ENCODE measurements at regions not wholly inside any gene's neighbourhood (a gene's known extent, or its start where the extent isn't known, plus 50 kb on each side); places are given as distances from the start of the nearest gene placed in this dataset.

GRCh38 chr11:45450189-45450588 is 164.0 kb upstream of the SYT13 start:
- no peak for TF ChIP-seq POLR2A (IDR thresholded peaks at IDR 0.05)
- TF ChIP-seq, protein P1, sequence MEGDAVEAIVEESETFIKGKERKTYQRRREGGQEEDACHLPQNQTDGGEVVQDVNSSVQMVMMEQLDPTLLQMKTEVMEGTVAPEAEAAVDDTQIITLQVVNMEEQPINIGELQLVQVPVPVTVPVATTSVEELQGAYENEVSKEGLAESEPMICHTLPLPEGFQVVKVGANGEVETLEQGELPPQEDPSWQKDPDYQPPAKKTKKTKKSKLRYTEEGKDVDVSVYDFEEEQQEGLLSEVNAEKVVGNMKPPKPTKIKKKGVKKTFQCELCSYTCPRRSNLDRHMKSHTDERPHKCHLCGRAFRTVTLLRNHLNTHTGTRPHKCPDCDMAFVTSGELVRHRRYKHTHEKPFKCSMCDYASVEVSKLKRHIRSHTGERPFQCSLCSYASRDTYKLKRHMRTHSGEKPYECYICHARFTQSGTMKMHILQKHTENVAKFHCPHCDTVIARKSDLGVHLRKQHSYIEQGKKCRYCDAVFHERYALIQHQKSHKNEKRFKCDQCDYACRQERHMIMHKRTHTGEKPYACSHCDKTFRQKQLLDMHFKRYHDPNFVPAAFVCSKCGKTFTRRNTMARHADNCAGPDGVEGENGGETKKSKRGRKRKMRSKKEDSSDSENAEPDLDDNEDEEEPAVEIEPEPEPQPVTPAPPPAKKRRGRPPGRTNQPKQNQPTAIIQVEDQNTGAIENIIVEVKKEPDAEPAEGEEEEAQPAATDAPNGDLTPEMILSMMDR (IDR thresholded peaks at IDR 0.05) = no peak
